NCI-H82 treated with DMSO at 0.1 percent for 48 hours (cell line): ENCODE measurements at regions not wholly inside any gene's neighbourhood (a gene's known extent, or its start where the extent isn't known, plus 50 kb on each side); places are given as distances from the start of the nearest gene placed in this dataset.

Experiments
- DNase-seq: peaks from one replicate; lab custom pipeline; 2025; ENCODE audit not compliant: unreplicated experiment; lab: John Stamatoyannopoulos, UW

- no peak for DNase-seq
These were observed 344.6 kb downstream of the UBE3D start for GRCh38 chr6:82720992-82721391.

DNA sequence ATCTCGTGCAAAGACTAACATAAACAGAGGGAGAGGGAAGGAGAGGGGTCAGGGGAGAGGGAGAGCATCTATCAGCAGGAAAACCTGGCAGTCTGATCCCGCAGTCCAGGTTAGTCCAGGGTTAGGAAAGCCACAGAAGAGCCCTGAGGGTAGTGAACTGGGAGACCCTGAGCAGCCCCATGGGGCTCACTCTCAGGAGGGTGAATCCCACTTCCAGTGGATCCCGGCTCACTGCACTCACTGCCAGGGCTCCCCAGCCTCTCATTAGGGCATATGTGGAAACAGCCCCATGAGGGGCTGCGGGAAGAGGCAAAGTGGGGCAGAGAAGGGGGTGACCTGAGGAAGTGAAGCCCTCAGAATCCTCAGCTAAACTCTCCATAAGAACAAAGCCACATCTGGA is 329.9 kb downstream of the UBE3D start:
- DNase-seq, result no peak

DNA sequence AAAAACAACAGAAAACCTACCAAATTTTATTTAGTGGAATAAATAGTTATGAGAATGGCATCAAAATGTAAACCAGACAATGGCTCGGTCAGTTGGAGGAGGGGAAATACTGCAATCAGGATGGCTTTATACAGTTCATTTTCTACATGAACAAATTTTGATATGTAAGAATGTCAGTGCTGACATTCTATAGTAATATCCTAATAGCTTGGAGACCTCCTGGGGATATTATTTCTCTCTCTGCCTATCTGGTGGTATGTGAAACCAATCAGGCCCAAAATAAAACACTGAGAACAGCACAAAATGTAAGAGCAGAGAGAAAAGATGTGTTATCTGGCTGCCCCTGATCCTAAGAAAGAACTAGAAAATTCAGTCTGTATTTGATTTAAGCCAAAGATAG is 327.7 kb downstream of the UBE3D start:
- DNase-seq, result no peak

GRCh38 chr6:82738773-82739172 is 326.9 kb downstream of the UBE3D start:
- DNase-seq, result no peak

DNA sequence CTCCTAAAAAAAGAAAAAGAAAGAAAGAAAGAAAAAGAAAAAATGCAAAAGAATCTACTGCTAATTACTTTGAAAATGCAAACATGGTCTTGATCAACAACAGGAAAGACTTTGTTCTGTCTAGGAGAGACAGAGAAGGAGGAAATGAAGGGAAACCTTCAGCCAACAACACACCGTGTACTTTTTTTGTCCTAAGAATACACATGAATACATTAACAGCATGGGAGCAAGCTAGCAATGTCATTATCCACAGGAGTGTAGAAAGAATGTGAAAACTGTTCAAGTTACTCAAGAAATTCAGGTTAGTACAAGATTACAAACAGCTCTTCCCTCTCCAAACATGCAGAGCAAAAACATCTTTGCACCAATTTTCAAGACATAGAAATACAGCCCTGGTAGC is 326.3 kb downstream of the UBE3D start:
- no peak for DNase-seq

- DNase-seq, result no peak
These were observed 325.6 kb downstream of the UBE3D start for GRCh38 chr6:82740072-82740471.

DNA sequence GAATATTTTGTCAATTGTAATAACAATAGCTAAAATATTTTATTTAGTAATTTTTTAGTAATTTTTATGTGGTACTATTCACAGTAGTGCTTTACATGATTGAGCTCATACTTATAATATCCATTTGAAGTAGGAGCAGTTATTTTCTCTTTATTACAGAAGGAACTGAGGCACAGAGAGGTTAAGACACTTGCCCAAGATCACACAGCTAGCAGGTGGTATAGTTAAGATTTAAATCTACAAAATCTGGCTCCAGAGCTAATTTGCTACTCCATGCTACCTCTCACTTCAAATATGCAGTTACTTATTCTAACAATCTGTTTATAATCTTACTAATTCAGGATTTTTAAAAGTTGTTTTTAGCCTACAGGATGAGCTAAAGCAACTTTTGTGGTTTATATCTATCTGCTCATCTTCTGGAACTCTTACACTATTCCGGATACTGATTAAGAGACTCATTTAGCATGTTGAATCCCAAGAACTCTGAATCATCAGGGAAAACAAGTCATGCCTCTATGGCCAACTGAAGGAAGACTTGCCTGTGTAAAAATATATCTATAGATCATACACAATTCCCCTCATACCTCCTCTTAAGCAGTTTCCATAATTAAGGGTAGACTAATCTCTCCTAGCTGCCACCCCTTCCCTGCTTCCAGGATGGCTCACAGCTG is 324.2 kb downstream of the UBE3D start:
- no peak for DNase-seq

GRCh38 chr6:82741996-82742385 is 323.6 kb downstream of the UBE3D start:
- no peak for DNase-seq

- no peak for DNase-seq
These were observed 321.2 kb downstream of the UBE3D start for GRCh38 chr6:82744286-82745015.

DNA sequence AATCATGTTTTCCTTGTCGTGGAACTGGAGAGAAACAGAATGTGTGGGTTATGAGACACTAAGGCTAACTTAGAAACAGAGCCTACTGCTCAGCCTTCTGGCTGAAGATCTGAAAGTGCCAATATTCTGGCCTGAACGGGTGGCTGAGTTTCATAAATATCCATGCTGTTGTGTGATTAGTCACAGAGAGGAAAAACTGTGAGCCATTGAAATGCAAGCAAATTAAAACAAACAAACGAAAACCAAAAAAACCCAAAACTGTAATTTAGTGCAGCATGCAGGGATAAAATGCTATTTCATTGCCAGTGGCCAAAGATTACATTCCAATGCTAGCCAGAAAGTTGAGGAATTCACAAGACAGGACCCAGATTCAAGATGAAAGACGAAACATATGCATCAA is 315.1 kb downstream of the UBE3D start:
- no peak for DNase-seq

DNA sequence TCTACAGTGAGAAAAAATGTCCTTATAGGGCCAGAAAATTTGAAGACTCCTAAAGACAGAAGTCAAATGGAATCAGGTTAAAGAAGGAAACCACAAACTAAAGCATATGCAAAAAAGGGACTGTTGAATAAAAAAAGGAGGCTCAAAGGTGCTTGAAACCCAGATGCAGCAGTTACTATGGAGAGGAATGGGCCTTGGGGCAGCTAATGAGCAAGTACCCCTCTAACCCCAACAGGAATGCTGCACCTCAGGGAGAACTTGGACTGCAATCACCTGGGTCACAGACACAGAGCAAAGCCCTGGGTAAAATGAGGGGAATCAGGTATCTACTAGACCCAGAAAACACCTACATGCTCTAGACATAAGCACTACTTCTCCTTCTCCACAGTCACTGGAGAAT is 313.9 kb downstream of the UBE3D start:
- DNase-seq, result no peak

DNA sequence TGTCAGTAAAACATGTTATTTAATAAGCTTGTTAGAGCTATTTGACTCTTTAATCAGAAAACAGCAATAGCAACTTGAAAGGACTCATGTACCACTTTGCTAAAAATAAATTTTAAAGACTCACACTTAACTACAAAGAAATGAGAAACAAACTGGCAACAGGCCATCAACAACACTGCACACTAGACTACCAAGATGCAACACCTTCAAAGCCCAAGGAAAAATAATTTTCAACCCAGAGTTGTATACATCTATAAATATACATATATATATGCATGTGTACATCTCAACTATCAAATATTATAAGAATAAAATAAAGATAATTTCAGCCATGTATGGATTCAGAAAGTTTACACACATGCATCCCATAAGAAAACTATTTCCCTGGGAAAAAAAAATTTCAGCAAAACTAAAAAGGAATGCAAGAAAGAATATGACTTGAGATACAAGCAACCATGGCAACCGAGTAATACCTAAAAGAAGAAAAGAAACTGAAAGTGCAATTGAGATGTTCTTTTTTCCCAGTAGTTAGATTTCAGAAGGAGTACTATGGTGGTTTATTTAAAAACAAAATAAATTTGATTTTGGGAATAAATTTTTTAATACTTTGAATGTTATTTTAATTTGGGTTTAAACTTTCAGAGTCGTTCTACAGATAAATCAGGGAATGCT is 303.8 kb downstream of the UBE3D start:
- DNase-seq, result no peak

GRCh38 chr6:82766476-82766875 is 299.2 kb downstream of the UBE3D start:
- no peak for DNase-seq

GRCh38 chr6:82767037-82767436 is 298.6 kb downstream of the UBE3D start:
- DNase-seq, result no peak

DNA sequence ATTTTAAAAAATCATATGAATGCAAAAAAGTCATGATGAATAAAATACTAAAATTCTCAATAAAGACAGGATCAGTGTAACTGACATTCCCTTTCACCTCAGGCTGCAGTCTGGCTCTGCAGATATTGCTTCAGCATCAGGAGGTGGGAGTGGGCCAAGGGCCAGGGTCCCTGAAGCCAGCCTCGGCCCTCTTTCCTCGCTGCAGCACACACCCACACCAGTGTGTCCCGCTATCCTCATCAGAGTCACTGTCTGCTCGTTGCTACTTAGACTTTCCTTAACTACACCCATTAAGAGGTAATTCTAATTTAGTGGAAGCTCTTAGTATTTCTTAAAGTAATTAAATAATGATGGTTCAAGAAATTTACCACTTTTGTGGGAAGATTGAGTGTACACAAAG is 298.2 kb downstream of the UBE3D start:
- no peak for DNase-seq

DNA sequence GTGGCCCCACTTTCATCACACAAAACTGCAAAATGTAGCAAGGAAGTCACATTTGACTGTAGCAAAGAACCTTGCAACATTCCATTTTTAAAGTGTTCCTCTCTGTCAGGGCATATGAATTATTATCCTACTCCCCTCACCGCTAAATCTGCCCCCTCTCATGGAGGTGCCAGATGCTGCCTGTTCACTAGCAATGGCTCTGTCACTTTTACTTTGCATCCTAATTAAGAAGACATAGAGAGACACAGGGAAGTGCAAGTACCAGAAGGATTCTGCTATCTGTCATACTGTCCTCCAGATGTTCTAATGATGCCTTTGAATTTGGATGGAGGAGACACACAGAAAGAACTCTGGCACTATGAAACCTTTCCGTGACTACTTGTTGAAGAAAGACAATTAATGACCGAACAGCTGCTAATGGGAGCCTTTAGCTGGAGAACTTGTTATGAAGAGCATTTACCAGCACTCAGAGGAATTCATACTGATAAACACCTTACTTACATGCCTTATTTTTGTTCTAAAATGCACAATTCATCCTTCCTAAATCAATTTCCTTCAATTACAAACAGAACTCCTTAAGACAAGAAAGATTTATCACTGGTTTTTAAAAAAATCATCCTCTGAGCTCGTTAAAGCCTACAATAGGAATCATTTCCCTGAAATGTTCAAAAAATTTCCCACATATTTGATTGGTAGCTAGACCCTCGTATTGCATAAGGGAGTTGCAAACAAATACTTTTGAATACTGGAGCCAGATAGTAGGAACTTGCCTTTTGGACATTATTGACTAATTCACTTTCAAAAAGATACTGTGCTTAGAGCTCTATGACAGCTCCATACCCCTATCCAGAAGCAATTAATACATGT is 292.6 kb downstream of the UBE3D start:
- no peak for DNase-seq

- DNase-seq, result no peak
These were observed 290.3 kb downstream of the UBE3D start for GRCh38 chr6:82775361-82775760.

DNA sequence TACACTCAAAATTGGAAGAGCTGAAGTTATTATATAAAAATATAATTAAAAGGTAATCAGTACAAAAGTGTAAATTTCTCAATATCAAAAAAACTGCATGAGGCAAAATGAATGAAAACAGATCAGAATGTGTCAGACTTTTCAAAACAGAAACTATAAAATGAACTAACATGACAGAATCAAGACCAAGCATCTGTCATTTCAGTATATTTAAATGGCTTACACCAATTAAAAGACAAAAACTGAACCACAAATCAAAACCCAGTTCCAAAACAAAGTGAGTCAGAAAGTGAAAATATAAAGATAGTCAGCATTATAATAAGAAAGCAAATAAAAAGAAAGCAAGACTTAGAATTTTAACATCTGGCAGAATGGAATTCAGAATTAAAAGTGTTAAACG is 289.7 kb downstream of the UBE3D start:
- DNase-seq, result no peak

DNA sequence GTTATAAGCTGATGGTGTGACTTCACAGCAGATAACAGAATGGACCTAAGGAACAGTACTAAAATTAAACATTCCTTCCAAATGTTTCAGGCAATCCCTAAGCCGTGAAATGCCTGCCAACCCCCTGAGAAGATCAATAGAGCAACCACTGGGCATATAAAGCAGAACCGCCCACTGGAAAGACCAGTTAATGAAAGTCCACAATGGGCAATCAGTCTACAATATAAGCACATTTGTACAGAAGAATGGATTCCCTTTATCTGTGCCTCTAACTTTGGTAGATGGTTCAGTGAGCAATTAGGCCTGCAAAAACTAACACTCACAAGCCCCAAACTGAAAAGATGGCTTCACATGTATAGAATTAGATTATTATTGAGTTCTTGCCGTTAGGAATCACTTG is 286.6 kb downstream of the UBE3D start:
- no peak for DNase-seq

- no peak for DNase-seq
These were observed 285.3 kb downstream of the UBE3D start for GRCh38 chr6:82780334-82780733.

DNA sequence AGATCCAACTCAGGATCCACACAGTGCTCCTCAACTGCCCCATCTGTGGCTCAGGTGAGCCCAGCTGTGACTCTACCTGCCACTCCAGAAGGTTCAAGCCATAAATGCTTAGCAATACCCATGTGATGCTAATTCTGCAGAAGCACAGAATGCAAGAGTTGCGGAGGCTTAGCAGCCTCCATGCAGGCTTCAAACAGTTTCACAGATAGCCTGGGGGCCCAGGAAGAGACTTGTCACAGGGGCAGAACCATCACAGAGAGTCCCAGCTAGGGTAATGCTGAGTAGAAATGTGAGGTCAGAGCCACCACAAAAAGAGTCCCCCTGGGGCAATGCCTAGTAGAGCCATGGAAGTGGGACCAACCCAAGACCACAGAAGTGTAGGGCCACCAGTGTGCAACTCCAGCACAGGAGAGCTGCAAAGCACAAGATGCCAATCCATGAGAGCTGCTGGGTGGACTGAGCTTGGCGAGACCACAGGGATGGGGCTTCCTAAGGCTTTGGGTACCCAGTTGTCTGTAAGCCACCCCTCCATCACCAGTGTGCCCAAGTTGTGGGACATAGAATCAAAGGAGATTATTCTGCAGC is 283.9 kb downstream of the UBE3D start:
- no peak for DNase-seq
